ENCODE measurements at regions not wholly inside any gene's neighbourhood (a gene's known extent, or its start where the extent isn't known, plus 50 kb on each side); places are given as distances from the start of the nearest gene placed in this dataset.

GRCh38 chr12:24554612-24555295, 394.1 kb downstream of the BCAT1 start:
- TF ChIP-seq, protein P1, sequence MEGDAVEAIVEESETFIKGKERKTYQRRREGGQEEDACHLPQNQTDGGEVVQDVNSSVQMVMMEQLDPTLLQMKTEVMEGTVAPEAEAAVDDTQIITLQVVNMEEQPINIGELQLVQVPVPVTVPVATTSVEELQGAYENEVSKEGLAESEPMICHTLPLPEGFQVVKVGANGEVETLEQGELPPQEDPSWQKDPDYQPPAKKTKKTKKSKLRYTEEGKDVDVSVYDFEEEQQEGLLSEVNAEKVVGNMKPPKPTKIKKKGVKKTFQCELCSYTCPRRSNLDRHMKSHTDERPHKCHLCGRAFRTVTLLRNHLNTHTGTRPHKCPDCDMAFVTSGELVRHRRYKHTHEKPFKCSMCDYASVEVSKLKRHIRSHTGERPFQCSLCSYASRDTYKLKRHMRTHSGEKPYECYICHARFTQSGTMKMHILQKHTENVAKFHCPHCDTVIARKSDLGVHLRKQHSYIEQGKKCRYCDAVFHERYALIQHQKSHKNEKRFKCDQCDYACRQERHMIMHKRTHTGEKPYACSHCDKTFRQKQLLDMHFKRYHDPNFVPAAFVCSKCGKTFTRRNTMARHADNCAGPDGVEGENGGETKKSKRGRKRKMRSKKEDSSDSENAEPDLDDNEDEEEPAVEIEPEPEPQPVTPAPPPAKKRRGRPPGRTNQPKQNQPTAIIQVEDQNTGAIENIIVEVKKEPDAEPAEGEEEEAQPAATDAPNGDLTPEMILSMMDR (IDR thresholded peaks at IDR 0.05): no peak
- TF ChIP-seq EZH2 (IDR thresholded peaks at IDR 0.05; ENCODE audit: borderline replicate concordance, insufficient read depth, low read depth, low read length, poor library complexity, severe bottlenecking): no peak
